ENCODE measurements at regions not wholly inside any gene's neighbourhood (a gene's known extent, or its start where the extent isn't known, plus 50 kb on each side); places are given as distances from the start of the nearest gene placed in this dataset.
"Not testable (repeated sequence)": the region's sequence is repeated elsewhere in the genome, so short reads cannot be mapped to it uniquely, and the experiment has no call there.

GRCh38 chr2:142734231-142734630 lies 143.2 kb upstream of the KYNU start:
- Histone ChIP-seq H3K27ac (ENCODE audit: low read depth, low read length) (no peak overlapping the region), H3K4me3 (ENCODE audit: low read depth, low read length) (no peak overlapping the region), H3K27me3 (ENCODE audit: insufficient read depth, low read length) (no peaks in the 10 kb centered on the region), H3K36me3 (ENCODE audit: insufficient read depth, low read length) (no peaks in the 10 kb centered on the region), H3K79me2 (ENCODE audit: control insufficient read depth, insufficient read depth, low read length, unreplicated experiment) (no peaks in the 10 kb centered on the region), H2AFZ (ENCODE audit: low read length, unreplicated experiment) (no peak overlapping the region), H3K4me1 (ENCODE audit: control insufficient read depth, insufficient read depth, low read length, unreplicated experiment) (no peaks in the 10 kb centered on the region)

DNA sequence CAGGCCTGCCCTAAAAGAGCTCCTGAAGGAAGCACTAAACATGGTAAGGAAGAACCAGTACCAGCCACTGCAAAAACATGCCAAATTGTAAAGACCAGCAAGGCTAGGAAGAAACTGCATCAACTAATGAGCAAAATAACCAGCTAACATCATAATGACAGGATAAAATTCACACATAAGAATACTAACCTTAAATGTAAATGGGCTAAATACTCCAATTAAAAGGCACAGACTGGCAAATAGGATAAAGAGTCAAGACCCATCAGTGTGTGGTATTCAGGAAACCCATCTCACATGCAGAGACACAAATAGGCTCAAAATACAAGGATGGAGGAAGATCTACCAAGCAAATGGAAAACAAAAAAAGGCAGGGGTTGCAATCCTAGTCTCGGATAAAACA lies 147.7 kb upstream of the KYNU start:
- not testable (repeated sequence) for H3K79me2 ChIP-seq (ENCODE audit: control insufficient read depth, insufficient read depth, low read length, unreplicated experiment); H3K27me3 ChIP-seq (ENCODE audit: insufficient read depth, low read length)

DNA sequence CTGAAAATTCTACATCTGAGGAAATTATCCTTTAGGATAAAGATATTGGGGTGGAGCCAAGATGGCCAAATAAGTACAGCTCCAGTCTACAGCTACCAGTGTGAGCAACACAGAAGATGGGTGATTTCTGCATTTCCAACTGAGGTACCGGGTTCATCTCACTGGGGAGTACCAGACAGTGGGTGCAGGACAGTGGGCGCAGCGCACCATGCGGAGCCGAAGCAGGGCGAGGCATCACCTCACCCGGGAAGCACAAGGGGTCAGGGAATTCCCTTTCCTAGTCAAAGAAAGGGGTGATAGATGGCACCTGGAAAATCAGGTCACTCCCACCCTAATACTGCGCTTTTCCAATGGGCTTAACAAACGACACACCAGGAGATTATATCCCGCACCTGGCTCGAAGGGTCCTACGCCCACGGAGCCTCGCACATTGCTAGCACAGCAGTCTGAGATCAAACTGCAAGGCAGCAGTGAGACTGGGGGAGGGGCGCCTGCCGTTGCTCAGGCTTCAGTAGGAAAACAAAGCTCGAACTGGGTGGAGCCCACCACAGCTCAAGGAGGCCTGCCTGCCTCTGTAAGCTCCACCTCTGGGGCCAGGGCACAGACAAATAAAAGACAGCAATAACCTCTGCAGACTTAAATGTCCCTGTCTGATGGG lies 149.5 kb upstream of the KYNU start:
- H3K27ac ChIP-seq (ENCODE audit: low read depth, low read length); H3K4me1 ChIP-seq (ENCODE audit: control insufficient read depth, insufficient read depth, low read length, unreplicated experiment); H3K4me3 ChIP-seq (ENCODE audit: low read depth, low read length); H3K27me3 ChIP-seq (ENCODE audit: insufficient read depth, low read length); H2AFZ ChIP-seq (ENCODE audit: low read length, unreplicated experiment); H3K36me3 ChIP-seq (ENCODE audit: insufficient read depth, low read length); H3K79me2 ChIP-seq (ENCODE audit: control insufficient read depth, insufficient read depth, low read length, unreplicated experiment): not testable (repeated sequence)

More for the DNA sequence above, 147.7 kb upstream of the KYNU start:
- H3K4me1 ChIP-seq (ENCODE audit: control insufficient read depth, insufficient read depth, low read length, unreplicated experiment); H3K36me3 ChIP-seq (ENCODE audit: insufficient read depth, low read length); H3K4me3 ChIP-seq (ENCODE audit: low read depth, low read length); H3K27ac ChIP-seq (ENCODE audit: low read depth, low read length); H2AFZ ChIP-seq (ENCODE audit: low read length, unreplicated experiment): not testable (repeated sequence)

- Histone ChIP-seq H3K27me3 (ENCODE audit: insufficient read depth, low read length) (no peaks in the 10 kb centered on the region), H3K4me3 (ENCODE audit: low read depth, low read length) (no peak overlapping the region), H3K27ac (ENCODE audit: low read depth, low read length) (no peak overlapping the region), H3K36me3 (ENCODE audit: insufficient read depth, low read length) (no peaks in the 10 kb centered on the region), H3K4me1 (ENCODE audit: control insufficient read depth, insufficient read depth, low read length, unreplicated experiment) (peaks cover 8% of the 10 kb centered on the region), H2AFZ (ENCODE audit: low read length, unreplicated experiment) (no peak overlapping the region), H3K79me2 (ENCODE audit: control insufficient read depth, insufficient read depth, low read length, unreplicated experiment) (no peaks in the 10 kb centered on the region)
These were observed 152.1 kb upstream of the KYNU start for GRCh38 chr2:142725386-142725785.

DNA sequence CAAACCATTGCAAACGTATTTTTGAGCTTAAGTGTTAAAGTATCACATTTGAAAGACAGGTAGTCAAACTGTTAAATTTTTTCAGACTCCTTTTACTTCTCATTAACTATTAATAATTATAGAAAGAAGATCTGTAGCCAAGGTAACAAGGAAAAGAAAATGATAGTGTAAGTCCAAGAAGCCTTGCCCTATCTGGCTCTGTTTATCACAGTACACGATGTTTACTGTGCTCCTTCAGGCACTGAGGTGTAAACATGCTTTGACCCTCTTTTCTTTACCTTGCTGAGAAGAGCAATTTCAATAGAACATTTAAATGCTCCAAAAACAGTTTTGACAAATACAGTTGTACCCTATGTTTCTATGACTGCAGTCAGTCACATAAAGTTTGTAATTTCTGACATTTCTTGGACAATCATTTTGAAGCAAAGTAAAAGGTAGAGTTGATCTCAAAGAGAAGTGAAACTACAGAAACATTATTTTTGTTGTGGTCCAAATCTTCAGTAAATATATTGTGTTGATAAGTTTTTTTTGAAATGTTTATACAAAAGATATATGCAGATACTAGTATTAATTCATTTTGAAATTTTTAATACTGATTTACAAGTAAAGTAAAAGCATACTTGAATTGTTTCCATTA lies 152.6 kb upstream of the KYNU start:
- Histone ChIP-seq H3K79me2 (ENCODE audit: control insufficient read depth, insufficient read depth, low read length, unreplicated experiment) (no peaks in the 10 kb centered on the region), H2AFZ (ENCODE audit: low read length, unreplicated experiment) (no peak overlapping the region), H3K27me3 (ENCODE audit: insufficient read depth, low read length) (no peaks in the 10 kb centered on the region), H3K36me3 (ENCODE audit: insufficient read depth, low read length) (no peaks in the 10 kb centered on the region), H3K4me3 (ENCODE audit: low read depth, low read length) (no peak overlapping the region), H3K4me1 (ENCODE audit: control insufficient read depth, insufficient read depth, low read length, unreplicated experiment) (peaks cover 8% of the 10 kb centered on the region), H3K27ac (ENCODE audit: low read depth, low read length) (no peak overlapping the region)

DNA sequence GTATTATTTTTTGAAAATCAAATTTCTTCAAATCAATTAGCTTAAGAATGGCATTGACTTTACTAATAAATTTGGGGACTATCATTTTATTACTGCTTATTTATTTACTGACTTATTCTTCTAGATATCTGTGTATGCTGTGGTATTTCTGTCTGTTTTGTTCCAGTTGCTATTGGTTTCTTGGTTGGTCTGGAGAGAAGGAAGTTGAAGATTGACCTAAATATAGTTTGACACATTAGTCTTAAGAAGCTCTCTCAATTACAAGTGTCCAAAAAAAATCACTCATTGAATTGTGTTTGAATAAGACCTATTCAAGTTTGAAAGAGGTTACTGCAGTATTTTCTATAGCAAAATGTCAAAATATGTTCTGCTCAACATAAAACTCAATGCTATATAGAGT lies 153.3 kb upstream of the KYNU start:
- H3K4me3 ChIP-seq (ENCODE audit: low read depth, low read length) = no peak overlapping the region
- H2AFZ ChIP-seq (ENCODE audit: low read length, unreplicated experiment) = no peak overlapping the region
- H3K4me1 ChIP-seq (ENCODE audit: control insufficient read depth, insufficient read depth, low read length, unreplicated experiment) = peaks cover 8% of the 10 kb centered on the region
- H3K79me2 ChIP-seq (ENCODE audit: control insufficient read depth, insufficient read depth, low read length, unreplicated experiment) = no peaks in the 10 kb centered on the region
- no peak overlapping the region for H3K27ac ChIP-seq (ENCODE audit: low read depth, low read length)
- H3K27me3 ChIP-seq (ENCODE audit: insufficient read depth, low read length) = no peaks in the 10 kb centered on the region
- H3K36me3 ChIP-seq (ENCODE audit: insufficient read depth, low read length) = no peaks in the 10 kb centered on the region

- Histone ChIP-seq H3K79me2 (ENCODE audit: control insufficient read depth, insufficient read depth, low read length, unreplicated experiment) (no peaks in the 10 kb centered on the region), H2AFZ (ENCODE audit: low read length, unreplicated experiment) (no peak overlapping the region), H3K4me1 (ENCODE audit: control insufficient read depth, insufficient read depth, low read length, unreplicated experiment) (peaks cover 8% of the 10 kb centered on the region), H3K4me3 (ENCODE audit: low read depth, low read length) (no peak overlapping the region), H3K27ac (ENCODE audit: low read depth, low read length) (no peak overlapping the region), H3K36me3 (ENCODE audit: insufficient read depth, low read length) (no peaks in the 10 kb centered on the region), H3K27me3 (ENCODE audit: insufficient read depth, low read length) (no peaks in the 10 kb centered on the region)
These were observed 154.2 kb upstream of the KYNU start for GRCh38 chr2:142723236-142723635.

- Histone ChIP-seq H3K27me3 (ENCODE audit: insufficient read depth, low read length) (no peaks in the 10 kb centered on the region), H2AFZ (ENCODE audit: low read length, unreplicated experiment) (no peak overlapping the region), H3K79me2 (ENCODE audit: control insufficient read depth, insufficient read depth, low read length, unreplicated experiment) (no peaks in the 10 kb centered on the region), H3K36me3 (ENCODE audit: insufficient read depth, low read length) (no peaks in the 10 kb centered on the region), H3K27ac (ENCODE audit: low read depth, low read length) (peak overlapping the region; percentile 16; the same call in 1 of the 2 replicates), H3K4me3 (ENCODE audit: low read depth, low read length) (no peak overlapping the region), H3K4me1 (ENCODE audit: control insufficient read depth, insufficient read depth, low read length, unreplicated experiment) (peaks cover 8% of the 10 kb centered on the region)
These were observed 154.9 kb upstream of the KYNU start for GRCh38 chr2:142722569-142722968.

GRCh38 chr2:142722086-142722485 lies 155.4 kb upstream of the KYNU start:
- Histone ChIP-seq H3K4me1 (ENCODE audit: control insufficient read depth, insufficient read depth, low read length, unreplicated experiment) (peaks cover 12% of the 10 kb centered on the region), H2AFZ (ENCODE audit: low read length, unreplicated experiment) (no peak overlapping the region), H3K79me2 (ENCODE audit: control insufficient read depth, insufficient read depth, low read length, unreplicated experiment) (no peaks in the 10 kb centered on the region), H3K4me3 (ENCODE audit: low read depth, low read length) (no peak overlapping the region), H3K36me3 (ENCODE audit: insufficient read depth, low read length) (no peaks in the 10 kb centered on the region), H3K27ac (ENCODE audit: low read depth, low read length) (no peak overlapping the region), H3K27me3 (ENCODE audit: insufficient read depth, low read length) (no peaks in the 10 kb centered on the region)

DNA sequence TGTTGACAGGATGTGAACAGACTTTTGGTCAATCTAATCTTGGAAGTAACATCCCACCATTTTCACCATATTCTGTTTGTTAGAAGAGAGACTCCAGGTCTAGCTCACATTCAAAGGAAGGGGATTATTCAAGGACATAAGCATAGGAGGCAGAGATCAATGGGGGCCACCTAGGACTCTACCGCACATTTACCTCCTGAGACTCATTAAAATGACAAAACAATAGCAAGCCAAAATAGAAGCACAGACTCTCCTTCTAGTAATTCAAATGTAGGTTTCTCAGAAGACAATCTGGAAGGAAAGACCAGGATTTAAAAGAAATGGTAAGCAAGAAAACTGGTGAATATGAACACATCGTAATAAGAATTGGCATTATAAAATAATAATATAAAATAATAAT lies 156.4 kb upstream of the KYNU start:
- Histone ChIP-seq H3K4me1 (ENCODE audit: control insufficient read depth, insufficient read depth, low read length, unreplicated experiment) (peaks cover 20% of the 10 kb centered on the region), H2AFZ (ENCODE audit: low read length, unreplicated experiment) (no peak overlapping the region), H3K36me3 (ENCODE audit: insufficient read depth, low read length) (no peaks in the 10 kb centered on the region), H3K27me3 (ENCODE audit: insufficient read depth, low read length) (no peaks in the 10 kb centered on the region), H3K79me2 (ENCODE audit: control insufficient read depth, insufficient read depth, low read length, unreplicated experiment) (no peaks in the 10 kb centered on the region), H3K4me3 (ENCODE audit: low read depth, low read length) (no peak overlapping the region), H3K27ac (ENCODE audit: low read depth, low read length) (no peak overlapping the region)

DNA sequence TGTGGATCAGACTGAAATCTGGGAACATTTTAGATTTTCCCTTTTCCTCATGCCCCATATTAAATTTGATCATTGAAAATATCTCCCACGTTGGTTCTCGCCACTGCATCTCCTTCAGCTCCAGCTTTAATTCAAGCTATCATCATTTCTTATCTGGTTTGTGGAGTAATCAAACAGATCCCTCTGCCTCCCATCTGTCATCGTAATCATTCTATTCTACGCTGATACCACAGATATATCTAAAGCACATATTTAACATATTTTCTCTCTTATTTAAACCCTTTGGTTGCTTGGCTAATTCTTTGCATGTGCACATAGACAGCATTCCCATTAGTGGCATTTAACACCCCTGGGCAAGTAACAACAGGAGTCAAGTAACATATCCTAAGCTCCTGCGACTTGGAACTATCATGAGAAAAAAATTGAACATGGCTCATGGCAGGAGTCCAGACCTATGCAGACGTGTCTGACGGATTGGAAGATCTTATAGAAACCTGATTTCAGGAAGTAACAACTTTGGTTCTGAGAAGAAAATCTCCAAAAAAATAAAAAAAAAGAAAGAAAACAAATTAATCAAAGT lies 158.8 kb upstream of the KYNU start:
- Histone ChIP-seq H3K27me3 (ENCODE audit: insufficient read depth, low read length) (no peaks in the 10 kb centered on the region), H3K27ac (ENCODE audit: low read depth, low read length) (no peak overlapping the region), H3K36me3 (ENCODE audit: insufficient read depth, low read length) (no peaks in the 10 kb centered on the region), H3K79me2 (ENCODE audit: control insufficient read depth, insufficient read depth, low read length, unreplicated experiment) (no peaks in the 10 kb centered on the region), H3K4me3 (ENCODE audit: low read depth, low read length) (no peak overlapping the region), H2AFZ (ENCODE audit: low read length, unreplicated experiment) (no peak overlapping the region), H3K4me1 (ENCODE audit: control insufficient read depth, insufficient read depth, low read length, unreplicated experiment) (peaks cover 20% of the 10 kb centered on the region)

Measured in ACC112 (cell line).